Ishikawa (cell line): ENCODE measurements at regions not wholly inside any gene's neighbourhood (a gene's known extent, or its start where the extent isn't known, plus 50 kb on each side); places are given as distances from the start of the nearest gene placed in this dataset.

Source experiments
- EGR1 ChIP-seq: IDR thresholded peaks from 2 replicates; pipeline ENCODE4 v1.6.1; 2012
- EP300 ChIP-seq: IDR thresholded peaks from 2 replicates; pipeline ENCODE4 v1.6.1; 2012; ENCODE audit warnings: borderline replicate concordance
- FOXM1 ChIP-seq: IDR thresholded peaks from 2 replicates; pipeline ENCODE4 v1.6.1; 2012; ENCODE audit warnings: low read depth, borderline replicate concordance
- RAD21 ChIP-seq: IDR thresholded peaks from 2 replicates; pipeline ENCODE4 v1.6.1; 2012; ENCODE audit warnings: low read depth
- TCF12 ChIP-seq: IDR thresholded peaks from 2 replicates; pipeline ENCODE4 v1.6.1; 2012; ENCODE audit warnings: low read depth
- TEAD4 ChIP-seq: IDR thresholded peaks from 2 replicates; pipeline ENCODE4 v1.6.1; 2012
- TF ChIP-seq, protein P1 (sequence below): IDR thresholded peaks from 2 replicates; pipeline ENCODE4 v1.6.1; 2012; ENCODE audit warnings: low read depth, mild to moderate bottlenecking
- TF ChIP-seq, protein P2 (sequence below): IDR thresholded peaks from 2 replicates; pipeline ENCODE4 v1.6.1; 2012

DNA sequence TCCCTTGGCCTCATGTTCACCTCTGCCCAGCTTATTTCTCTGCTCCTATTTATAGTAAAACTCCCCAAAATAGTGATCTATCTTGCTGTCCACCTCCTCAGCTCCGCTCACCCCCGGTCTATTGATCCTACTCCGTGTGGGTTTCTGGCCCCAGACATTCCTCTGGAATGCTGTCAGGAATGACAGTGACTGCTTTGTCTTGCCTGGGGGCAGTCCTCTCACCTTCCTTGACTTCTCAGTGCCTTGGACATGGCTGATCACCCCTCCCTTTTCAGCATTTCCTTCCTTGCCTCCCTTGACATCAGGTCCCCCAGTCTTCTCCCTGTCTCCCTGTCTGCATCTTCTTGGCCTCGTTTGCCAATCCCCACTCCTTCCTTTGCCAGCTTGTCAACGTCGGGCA, 108.1 kb upstream of the BACE2 start:
- no peak for TF ChIP-seq TEAD4
- no peak for TF ChIP-seq FOXM1
- TF ChIP-seq RAD21: no peak
- no peak for TF ChIP-seq EP300
- TF ChIP-seq TCF12: no peak
- no peak for TF ChIP-seq EGR1
- TF ChIP-seq, protein P1, sequence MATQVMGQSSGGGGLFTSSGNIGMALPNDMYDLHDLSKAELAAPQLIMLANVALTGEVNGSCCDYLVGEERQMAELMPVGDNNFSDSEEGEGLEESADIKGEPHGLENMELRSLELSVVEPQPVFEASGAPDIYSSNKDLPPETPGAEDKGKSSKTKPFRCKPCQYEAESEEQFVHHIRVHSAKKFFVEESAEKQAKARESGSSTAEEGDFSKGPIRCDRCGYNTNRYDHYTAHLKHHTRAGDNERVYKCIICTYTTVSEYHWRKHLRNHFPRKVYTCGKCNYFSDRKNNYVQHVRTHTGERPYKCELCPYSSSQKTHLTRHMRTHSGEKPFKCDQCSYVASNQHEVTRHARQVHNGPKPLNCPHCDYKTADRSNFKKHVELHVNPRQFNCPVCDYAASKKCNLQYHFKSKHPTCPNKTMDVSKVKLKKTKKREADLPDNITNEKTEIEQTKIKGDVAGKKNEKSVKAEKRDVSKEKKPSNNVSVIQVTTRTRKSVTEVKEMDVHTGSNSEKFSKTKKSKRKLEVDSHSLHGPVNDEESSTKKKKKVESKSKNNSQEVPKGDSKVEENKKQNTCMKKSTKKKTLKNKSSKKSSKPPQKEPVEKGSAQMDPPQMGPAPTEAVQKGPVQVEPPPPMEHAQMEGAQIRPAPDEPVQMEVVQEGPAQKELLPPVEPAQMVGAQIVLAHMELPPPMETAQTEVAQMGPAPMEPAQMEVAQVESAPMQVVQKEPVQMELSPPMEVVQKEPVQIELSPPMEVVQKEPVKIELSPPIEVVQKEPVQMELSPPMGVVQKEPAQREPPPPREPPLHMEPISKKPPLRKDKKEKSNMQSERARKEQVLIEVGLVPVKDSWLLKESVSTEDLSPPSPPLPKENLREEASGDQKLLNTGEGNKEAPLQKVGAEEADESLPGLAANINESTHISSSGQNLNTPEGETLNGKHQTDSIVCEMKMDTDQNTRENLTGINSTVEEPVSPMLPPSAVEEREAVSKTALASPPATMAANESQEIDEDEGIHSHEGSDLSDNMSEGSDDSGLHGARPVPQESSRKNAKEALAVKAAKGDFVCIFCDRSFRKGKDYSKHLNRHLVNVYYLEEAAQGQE: no peak
- TF ChIP-seq, protein P2, sequence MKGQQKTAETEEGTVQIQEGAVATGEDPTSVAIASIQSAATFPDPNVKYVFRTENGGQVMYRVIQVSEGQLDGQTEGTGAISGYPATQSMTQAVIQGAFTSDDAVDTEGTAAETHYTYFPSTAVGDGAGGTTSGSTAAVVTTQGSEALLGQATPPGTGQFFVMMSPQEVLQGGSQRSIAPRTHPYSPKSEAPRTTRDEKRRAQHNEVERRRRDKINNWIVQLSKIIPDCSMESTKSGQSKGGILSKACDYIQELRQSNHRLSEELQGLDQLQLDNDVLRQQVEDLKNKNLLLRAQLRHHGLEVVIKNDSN: no peak
